ENCODE measurements at regions not wholly inside any gene's neighbourhood (a gene's known extent, or its start where the extent isn't known, plus 50 kb on each side); places are given as distances from the start of the nearest gene placed in this dataset.

- TF ChIP-seq POLR2AphosphoS5 (IDR thresholded peaks at IDR 0.05), result no peak
- no peak for TF ChIP-seq EZH2 (IDR thresholded peaks at IDR 0.05; ENCODE audit: borderline replicate concordance, insufficient read depth, low read length, poor library complexity, severe bottlenecking)
- no peak for TF ChIP-seq CTCF (IDR thresholded peaks at IDR 0.05; ENCODE audit: poor library complexity, severe bottlenecking)
- TF ChIP-seq RAD21 (conservative IDR thresholded peaks at IDR 0.05), result no peak
- no peak for TF ChIP-seq REST (IDR thresholded peaks at IDR 0.05; ENCODE audit: borderline replicate concordance)
- no peak for TF ChIP-seq TAF1 (IDR thresholded peaks at IDR 0.05; ENCODE audit: low read depth)
- TF ChIP-seq EP300 (conservative IDR thresholded peaks at IDR 0.05; ENCODE audit: poor library complexity, severe bottlenecking), result no peak
Measured at GRCh38 chr20:56094228-56094627, 88.9 kb upstream of the CBLN4 start.
